ENCODE measurements at regions not wholly inside any gene's neighbourhood (a gene's known extent, or its start where the extent isn't known, plus 50 kb on each side); places are given as distances from the start of the nearest gene placed in this dataset.
"Not testable (repeated sequence)": the region's sequence is repeated elsewhere in the genome, so short reads cannot be mapped to it uniquely, and the experiment has no call there.

- no peak overlapping the region for H3K4me2 ChIP-seq (ENCODE audit: insufficient read depth, low read length)
- no peak overlapping the region for H3K4me3 ChIP-seq (ENCODE audit: insufficient read depth, low read length)
- H3K36me3 ChIP-seq (ENCODE audit: insufficient read depth, low read length) = no peaks in the 10 kb centered on the region
- H3K9me3 ChIP-seq (ENCODE audit: low read depth, low read length) = no peaks in the 10 kb centered on the region
- no peaks in the 10 kb centered on the region for H3K79me2 ChIP-seq (ENCODE audit: insufficient read depth, low read length)
- H4K20me1 ChIP-seq (ENCODE audit: insufficient read depth, low read length) = no peaks in the 10 kb centered on the region
- no peaks in the 10 kb centered on the region for H3K27me3 ChIP-seq (ENCODE audit: insufficient read depth, low read length)
- no peak for TF ChIP-seq CTCF (IDR thresholded peaks at IDR 0.05; ENCODE audit: extremely low read depth, low read depth, low read length)
- H3K27ac ChIP-seq (ENCODE audit: low read depth, low read length) = no peak overlapping the region
- H3K4me1 ChIP-seq (ENCODE audit: insufficient read depth, low read length) = no peaks in the 10 kb centered on the region
- H2AFZ ChIP-seq (ENCODE audit: low read length) = no peak overlapping the region
- peak; percentile 21 for DNase-seq (ENCODE audit: insufficient read length, low spot score, missing footprints)
Observed at GRCh38 chr16:34802396-34802795, 1343.0 kb downstream of the TP53TG3F start.

- peak; percentile 31 for DNase-seq (ENCODE audit: insufficient read length, low spot score, missing footprints)
- no peak for TF ChIP-seq CTCF (IDR thresholded peaks at IDR 0.05; ENCODE audit: extremely low read depth, low read depth, low read length)
- H3K27me3 ChIP-seq (ENCODE audit: insufficient read depth, low read length) = no peaks in the 10 kb centered on the region
Observed at GRCh38 chr16:34802848-34803599, 1343.6 kb downstream of the TP53TG3F start.

GRCh38 chr16:34803683-34804416 is 1344.4 kb downstream of the TP53TG3F start:
- H4K20me1 ChIP-seq (ENCODE audit: insufficient read depth, low read length) = no peaks in the 10 kb centered on the region
- H3K27ac ChIP-seq (ENCODE audit: low read depth, low read length) = no peak overlapping the region
- no peaks in the 10 kb centered on the region for H3K27me3 ChIP-seq (ENCODE audit: insufficient read depth, low read length)
- no peaks in the 10 kb centered on the region for H3K36me3 ChIP-seq (ENCODE audit: insufficient read depth, low read length)
- no peak for TF ChIP-seq CTCF (IDR thresholded peaks at IDR 0.05; ENCODE audit: extremely low read depth, low read depth, low read length)
- peak; percentile 27 for DNase-seq (ENCODE audit: insufficient read length, low spot score, missing footprints)
- no peaks in the 10 kb centered on the region for H3K79me2 ChIP-seq (ENCODE audit: insufficient read depth, low read length)
- no peak overlapping the region for H3K4me3 ChIP-seq (ENCODE audit: insufficient read depth, low read length)
- no peak overlapping the region for H3K4me2 ChIP-seq (ENCODE audit: insufficient read depth, low read length)
- H3K9me3 ChIP-seq (ENCODE audit: low read depth, low read length) = no peaks in the 10 kb centered on the region
- H2AFZ ChIP-seq (ENCODE audit: low read length) = no peak overlapping the region
- H3K4me1 ChIP-seq (ENCODE audit: insufficient read depth, low read length) = no peaks in the 10 kb centered on the region

More at GRCh38 chr16:34802848-34803599, 1343.6 kb downstream of the TP53TG3F start:
- no peaks in the 10 kb centered on the region for H3K79me2 ChIP-seq (ENCODE audit: insufficient read depth, low read length)
- no peaks in the 10 kb centered on the region for H4K20me1 ChIP-seq (ENCODE audit: insufficient read depth, low read length)
- H3K27ac ChIP-seq (ENCODE audit: low read depth, low read length) = no peak overlapping the region
- H3K36me3 ChIP-seq (ENCODE audit: insufficient read depth, low read length) = no peaks in the 10 kb centered on the region
- H3K4me1 ChIP-seq (ENCODE audit: insufficient read depth, low read length) = no peaks in the 10 kb centered on the region
- H2AFZ ChIP-seq (ENCODE audit: low read length) = no peak overlapping the region
- no peak overlapping the region for H3K4me2 ChIP-seq (ENCODE audit: insufficient read depth, low read length)
- H3K9me3 ChIP-seq (ENCODE audit: low read depth, low read length) = no peaks in the 10 kb centered on the region
- no peak overlapping the region for H3K4me3 ChIP-seq (ENCODE audit: insufficient read depth, low read length)

GRCh38 chr16:34806992-34807644 is 1347.7 kb downstream of the TP53TG3F start:
- not testable (repeated sequence) for DNase-seq (ENCODE audit: insufficient read length, low spot score, missing footprints); H3K4me1 ChIP-seq (ENCODE audit: insufficient read depth, low read length); H3K27me3 ChIP-seq (ENCODE audit: insufficient read depth, low read length); H3K9me3 ChIP-seq (ENCODE audit: low read depth, low read length); H2AFZ ChIP-seq (ENCODE audit: low read length); H3K79me2 ChIP-seq (ENCODE audit: insufficient read depth, low read length); H3K4me2 ChIP-seq (ENCODE audit: insufficient read depth, low read length); H4K20me1 ChIP-seq (ENCODE audit: insufficient read depth, low read length); H3K27ac ChIP-seq (ENCODE audit: low read depth, low read length); H3K4me3 ChIP-seq (ENCODE audit: insufficient read depth, low read length); H3K36me3 ChIP-seq (ENCODE audit: insufficient read depth, low read length)

- not testable (repeated sequence) for H3K27ac ChIP-seq (ENCODE audit: low read depth, low read length); H4K20me1 ChIP-seq (ENCODE audit: insufficient read depth, low read length); H3K4me3 ChIP-seq (ENCODE audit: insufficient read depth, low read length); H3K4me2 ChIP-seq (ENCODE audit: insufficient read depth, low read length); H3K79me2 ChIP-seq (ENCODE audit: insufficient read depth, low read length); H3K4me1 ChIP-seq (ENCODE audit: insufficient read depth, low read length); H3K9me3 ChIP-seq (ENCODE audit: low read depth, low read length); H2AFZ ChIP-seq (ENCODE audit: low read length); DNase-seq (ENCODE audit: insufficient read length, low spot score, missing footprints); H3K36me3 ChIP-seq (ENCODE audit: insufficient read depth, low read length); H3K27me3 ChIP-seq (ENCODE audit: insufficient read depth, low read length)
Observed at GRCh38 chr16:34807844-34808243, 1348.4 kb downstream of the TP53TG3F start.

- not testable (repeated sequence) for H3K27ac ChIP-seq (ENCODE audit: low read depth, low read length); H4K20me1 ChIP-seq (ENCODE audit: insufficient read depth, low read length); H3K79me2 ChIP-seq (ENCODE audit: insufficient read depth, low read length); H2AFZ ChIP-seq (ENCODE audit: low read length); H3K36me3 ChIP-seq (ENCODE audit: insufficient read depth, low read length); H3K4me2 ChIP-seq (ENCODE audit: insufficient read depth, low read length); H3K4me3 ChIP-seq (ENCODE audit: insufficient read depth, low read length); H3K27me3 ChIP-seq (ENCODE audit: insufficient read depth, low read length); H3K4me1 ChIP-seq (ENCODE audit: insufficient read depth, low read length); DNase-seq (ENCODE audit: insufficient read length, low spot score, missing footprints); H3K9me3 ChIP-seq (ENCODE audit: low read depth, low read length)
Observed at GRCh38 chr16:34808530-34808929, 1349.1 kb downstream of the TP53TG3F start.

Data from osteoblast (primary cell).